HL-60 (cell line): ENCODE measurements at regions not wholly inside any gene's neighbourhood (a gene's known extent, or its start where the extent isn't known, plus 50 kb on each side); places are given as distances from the start of the nearest gene placed in this dataset.

Experiments
- CTCF ChIP-seq: IDR thresholded peaks from one replicate; pipeline ENCODE4 v1.5.1; 2011; ENCODE audit warnings: low read length, control low read depth, inconsistent platforms; ENCODE audit not compliant: insufficient read depth
- GABPA ChIP-seq: IDR thresholded peaks from 2 replicates; pipeline ENCODE4 v1.6.1; 2012; ENCODE audit warnings: low read depth
- POLR2AphosphoS5 ChIP-seq: IDR thresholded peaks from 2 replicates; pipeline ENCODE4 v1.6.1; 2012; ENCODE audit warnings: low read depth
- REST ChIP-seq: IDR thresholded peaks from 2 replicates; pipeline ENCODE4 v1.6.1; 2012; ENCODE audit warnings: low read depth; ENCODE audit not compliant: insufficient replicate concordance
- SPI1 ChIP-seq: IDR thresholded peaks from 2 replicates; pipeline ENCODE4 v1.6.1; 2012; ENCODE audit warnings: low read depth, mild to moderate bottlenecking, borderline replicate concordance

GRCh38 chr4:12165616-12166015, 736.9 kb upstream of the HS3ST1 start:
- TF ChIP-seq POLR2AphosphoS5 = no peak
- no peak for TF ChIP-seq CTCF
- no peak for TF ChIP-seq GABPA
- TF ChIP-seq REST = no peak
- no peak for TF ChIP-seq SPI1
